GM19467 (cell line): ENCODE measurements at regions not wholly inside any gene's neighbourhood (a gene's known extent, or its start where the extent isn't known, plus 50 kb on each side); places are given as distances from the start of the nearest gene placed in this dataset.
"Not testable (repeated sequence)": the region's sequence is repeated elsewhere in the genome, so short reads cannot be mapped to it uniquely, and the experiment has no call there.

Source experiments
- ATAC-seq: cut with Tn5 transposase; IDR thresholded peaks from one replicate; pipeline ENCODE4 v1.9.1; 2021; ENCODE audit warnings: mild to moderate bottlenecking, moderate library complexity; ENCODE audit not compliant: unreplicated experiment

DNA sequence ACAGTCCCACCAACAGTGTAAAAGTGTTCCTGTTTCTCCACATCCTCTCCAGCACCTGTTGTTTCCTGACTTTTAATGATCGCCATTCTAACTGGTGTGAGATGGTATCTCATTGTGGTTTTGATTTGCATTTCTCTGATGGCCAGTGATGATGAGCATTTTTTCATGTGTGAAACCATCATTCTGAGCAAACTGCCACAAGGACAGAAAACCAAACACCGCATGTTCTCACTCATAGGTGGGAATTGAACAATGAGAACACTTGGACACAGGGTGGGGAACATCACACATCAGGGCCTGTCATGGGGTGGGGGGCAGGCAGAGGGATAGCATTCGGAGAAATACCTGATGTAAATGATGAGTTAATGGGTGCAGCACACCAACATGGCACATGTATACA, 240.8 kb downstream of the FAT3 start:
- ATAC-seq = not testable (repeated sequence)

GRCh38 chr11:92473736-92474135, 249.1 kb downstream of the FAT3 start:
- ATAC-seq = no peak

- no peak for ATAC-seq
These were observed 250.7 kb downstream of the FAT3 start for GRCh38 chr11:92475316-92475715.

DNA sequence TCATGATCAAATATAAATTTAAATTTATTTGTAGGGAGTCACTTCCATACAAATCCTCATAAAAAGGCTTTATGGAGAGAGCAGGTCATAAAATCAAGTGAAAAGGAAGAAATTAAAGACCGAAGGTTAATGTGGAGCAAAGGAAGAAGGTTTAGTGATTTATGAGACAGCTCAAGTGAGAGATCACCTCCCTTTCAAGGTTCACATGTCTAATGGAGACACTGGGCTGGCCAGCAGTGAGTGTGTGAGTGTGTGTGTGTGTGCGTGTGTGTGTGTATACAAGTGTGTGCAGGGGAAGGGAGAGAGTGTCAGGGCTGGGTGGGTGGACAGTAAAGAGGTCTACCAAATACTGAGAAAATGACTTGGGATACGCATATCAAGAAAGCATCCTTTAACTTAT, 251.2 kb downstream of the FAT3 start:
- no peak for ATAC-seq

GRCh38 chr11:92477686-92478085, 253.1 kb downstream of the FAT3 start:
- no peak for ATAC-seq

DNA sequence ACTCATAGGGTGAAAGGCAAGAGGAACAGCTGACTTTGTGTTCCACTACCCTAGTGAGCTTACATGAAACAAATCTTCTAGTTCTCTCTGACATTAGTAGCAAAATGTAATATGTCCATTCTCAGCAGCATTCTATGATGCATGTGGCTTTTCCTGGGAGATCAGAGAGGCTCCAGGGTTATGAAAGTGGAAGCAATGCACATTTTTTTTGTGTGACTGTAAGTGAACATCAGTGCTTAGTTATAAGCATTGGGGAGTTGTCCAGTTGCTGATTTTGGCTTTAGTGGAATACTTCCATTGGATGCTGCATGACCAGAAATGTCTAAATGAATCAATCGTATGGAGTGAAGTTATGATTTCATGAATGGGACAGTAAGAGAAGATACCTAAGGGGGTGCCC, 255.9 kb downstream of the FAT3 start:
- ATAC-seq = no peak

DNA sequence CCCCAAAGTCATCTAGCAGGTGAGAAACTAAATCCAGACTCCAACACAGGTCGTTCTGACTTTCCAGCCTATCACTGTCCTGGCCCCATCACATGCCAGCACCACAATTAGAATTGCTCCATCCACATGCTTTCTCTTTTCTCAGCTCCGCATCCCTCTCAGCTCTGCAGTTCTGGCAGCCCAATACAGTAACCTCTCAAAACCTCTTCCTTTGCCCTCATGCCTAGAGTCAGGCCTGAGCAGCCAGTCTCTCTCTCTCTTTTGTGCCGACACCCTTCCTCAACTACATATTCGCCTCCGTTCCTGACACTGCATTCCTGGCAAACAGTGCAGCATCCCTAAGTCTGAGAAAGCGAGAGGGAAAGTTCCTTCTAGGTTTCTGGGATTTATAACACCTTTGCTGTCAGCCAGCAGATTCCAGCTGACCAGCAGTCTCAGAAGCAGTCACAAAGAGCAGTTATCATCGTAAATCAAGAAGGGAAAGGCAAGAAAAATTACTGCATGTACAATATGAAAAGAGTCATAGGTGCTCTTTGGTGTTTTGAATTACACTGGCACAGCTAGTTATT, 258.0 kb downstream of the FAT3 start:
- ATAC-seq = no peak

GRCh38 chr11:92484570-92484969, 260.0 kb downstream of the FAT3 start:
- no peak for ATAC-seq

DNA sequence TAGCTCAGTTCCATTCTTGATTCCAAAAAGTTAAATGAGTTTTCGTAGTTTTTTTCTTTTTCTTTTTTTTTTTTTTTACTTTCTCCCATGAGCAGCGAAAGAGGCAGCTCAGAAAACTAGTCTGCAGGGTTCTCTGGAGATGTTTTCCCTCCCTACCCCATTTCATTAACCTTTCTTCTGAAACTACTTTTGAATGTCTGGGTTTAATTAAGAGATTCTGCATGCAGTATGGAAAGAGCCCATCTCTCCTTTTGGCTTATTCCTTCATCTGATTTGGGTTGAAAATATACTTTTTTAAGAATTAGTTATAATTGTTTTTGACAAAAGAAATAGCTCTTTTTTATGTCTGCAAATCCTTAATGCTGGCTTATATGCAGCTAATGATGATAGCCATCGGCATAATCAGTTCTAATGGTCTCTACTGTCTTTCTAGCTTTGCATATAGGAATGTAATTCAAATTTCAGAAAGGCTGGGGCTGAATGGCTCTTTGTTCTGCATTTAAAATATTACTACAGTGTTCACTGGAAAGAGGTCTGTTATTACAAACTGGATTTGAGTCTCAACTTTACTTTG, 265.3 kb downstream of the FAT3 start:
- no peak for ATAC-seq

DNA sequence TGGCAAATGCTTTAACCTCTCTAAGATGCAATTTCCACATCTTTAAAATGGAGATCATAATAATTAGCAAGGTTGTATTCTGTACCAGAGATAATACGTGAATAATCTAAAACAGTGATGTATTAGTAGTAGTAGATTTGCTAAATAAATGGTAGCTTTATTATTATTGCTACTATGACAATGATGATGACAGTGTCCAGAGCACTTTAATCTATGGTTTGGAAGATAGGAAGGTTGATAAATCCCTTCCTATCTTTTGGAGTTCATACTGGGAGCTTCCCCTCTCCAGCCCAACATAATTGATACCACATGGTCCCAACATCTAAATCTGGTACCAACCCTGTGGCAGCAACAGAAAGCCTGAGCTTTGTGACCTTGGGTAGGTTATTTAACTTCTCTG, 267.8 kb downstream of the FAT3 start:
- no peak for ATAC-seq

DNA sequence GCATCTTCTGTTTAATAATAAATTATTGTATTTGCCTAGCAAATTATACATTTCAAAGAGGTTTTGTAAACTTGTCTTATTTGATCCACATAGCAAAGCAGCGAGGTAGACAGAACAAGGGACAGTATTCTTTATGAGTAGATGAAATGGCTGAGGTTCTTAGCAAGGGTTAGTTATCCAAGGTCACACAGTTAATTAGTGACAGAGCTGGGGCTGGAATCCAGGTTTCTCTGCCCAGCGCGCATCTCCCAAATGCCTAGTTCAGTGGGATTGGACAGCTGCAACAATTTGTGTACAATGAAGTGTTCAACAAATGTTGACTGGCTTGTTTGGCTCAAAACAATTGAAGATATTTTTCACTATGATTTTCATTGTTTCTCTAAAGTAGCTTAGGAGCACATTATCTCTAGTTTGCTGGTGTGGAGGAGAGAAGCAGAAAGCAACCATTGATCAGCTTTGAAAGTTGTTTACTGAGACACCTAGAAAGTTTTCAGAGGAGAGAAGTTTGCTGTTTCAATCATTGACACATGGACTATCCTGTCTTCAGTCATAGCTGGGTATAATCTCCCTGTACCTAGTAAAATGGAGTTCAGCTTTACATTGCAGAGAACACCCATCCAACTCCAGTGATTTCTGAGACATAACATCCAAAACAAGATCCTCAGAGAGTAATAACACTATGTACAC, 270.6 kb downstream of the FAT3 start:
- no peak for ATAC-seq

DNA sequence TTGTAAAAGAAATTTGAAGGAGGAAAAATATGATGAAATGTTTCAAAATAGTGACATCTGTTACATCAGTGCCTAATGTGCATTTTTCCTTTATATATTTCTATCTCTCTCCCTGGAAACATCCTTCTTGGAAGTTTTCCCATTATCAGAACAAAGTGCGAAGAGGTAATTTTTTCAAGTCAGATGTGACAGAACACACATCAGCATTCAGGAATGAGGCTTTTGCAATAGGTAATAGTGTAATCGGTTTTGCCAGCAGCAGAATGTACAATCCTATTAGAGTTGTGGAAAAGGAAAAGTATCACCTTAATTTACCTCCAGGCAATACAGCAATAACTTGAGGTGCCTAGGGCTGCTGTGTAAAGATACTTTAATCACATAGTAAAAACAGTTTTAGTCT, 275.8 kb downstream of the FAT3 start:
- ATAC-seq = no peak

- ATAC-seq = no peak
These were observed 276.6 kb downstream of the FAT3 start for GRCh38 chr11:92501066-92501739.

DNA sequence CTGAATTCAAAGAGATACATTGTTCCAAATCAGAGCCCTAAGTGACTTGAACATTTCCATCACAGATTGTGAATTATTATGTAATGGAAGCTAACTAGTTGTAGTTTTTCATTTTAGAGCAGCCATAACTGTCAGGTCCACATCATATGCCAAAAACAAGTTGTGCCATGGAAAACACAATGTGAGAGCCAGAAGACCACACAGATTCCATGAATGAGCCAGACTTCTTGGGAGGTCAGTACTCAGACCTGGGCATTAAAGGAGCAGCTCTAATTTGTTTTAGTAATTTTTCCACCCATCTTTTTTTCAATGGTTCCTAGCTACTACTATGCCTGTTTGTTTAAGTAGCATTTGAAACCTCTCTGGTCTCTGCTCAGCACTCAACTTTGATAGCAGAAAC, 279.4 kb downstream of the FAT3 start:
- no peak for ATAC-seq

- ATAC-seq = no peak
These were observed 279.9 kb downstream of the FAT3 start for GRCh38 chr11:92504534-92504933.

DNA sequence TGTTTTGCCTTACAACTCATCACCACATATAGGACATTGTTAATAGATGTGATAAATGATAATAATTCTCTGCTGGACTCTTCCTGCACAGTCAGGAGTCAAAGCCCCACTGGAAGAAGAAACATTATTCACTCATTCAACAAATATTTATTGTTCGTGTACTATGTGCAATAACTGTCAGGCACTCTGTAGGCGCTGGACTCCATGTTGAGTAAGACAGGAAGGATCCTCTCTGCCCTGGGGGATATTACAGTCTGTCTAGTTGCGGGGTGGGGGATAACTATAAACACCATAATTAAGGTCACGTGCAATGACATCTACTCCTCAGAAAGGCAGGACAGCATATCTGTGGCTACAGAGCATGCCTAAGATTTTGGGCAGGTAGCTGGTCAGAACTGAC, 281.1 kb downstream of the FAT3 start:
- ATAC-seq = no peak

DNA sequence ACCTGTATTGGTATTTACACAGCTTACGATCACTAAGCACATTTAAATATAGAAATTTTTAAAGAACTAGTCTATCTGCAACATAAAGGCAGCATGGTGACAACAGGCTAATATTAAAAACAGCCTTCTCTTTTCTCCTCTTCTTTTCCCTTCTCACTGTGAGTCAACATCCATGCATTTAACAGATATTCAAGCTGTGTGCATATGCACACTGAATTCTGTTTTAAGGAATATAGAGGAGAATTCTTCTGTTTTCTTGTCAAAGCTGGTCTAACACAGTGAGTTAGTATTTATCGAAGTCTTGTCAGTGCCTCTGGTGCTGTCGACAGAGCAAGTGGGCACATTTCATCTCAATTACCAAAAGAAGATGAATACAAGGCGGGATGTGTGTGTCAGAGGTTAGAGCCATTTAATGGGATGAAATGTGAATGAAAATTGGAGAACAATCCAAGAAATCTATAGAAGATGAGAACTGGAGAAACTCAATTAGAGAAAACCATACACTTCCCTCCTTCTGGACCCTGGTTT, 282.3 kb downstream of the FAT3 start:
- ATAC-seq = no peak

DNA sequence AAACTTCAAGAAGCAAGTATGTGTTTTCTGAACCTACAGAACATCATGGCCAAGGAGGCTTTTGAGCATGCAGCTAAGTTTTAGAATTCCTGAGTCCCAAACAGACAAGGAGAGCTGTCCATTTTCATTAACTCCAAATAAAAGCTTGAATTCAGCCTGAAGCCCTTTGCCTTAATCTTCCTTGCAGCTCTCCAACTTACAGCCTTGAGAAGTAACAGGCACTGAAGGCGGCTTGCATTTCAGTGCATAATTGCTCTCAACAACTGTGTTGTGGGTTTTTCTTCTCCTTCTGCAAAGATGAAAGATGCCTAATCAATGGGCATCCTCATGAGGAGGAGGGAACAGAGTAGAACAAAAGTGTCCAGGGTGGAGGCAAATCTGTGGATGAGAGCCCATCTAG, 286.0 kb downstream of the FAT3 start:
- no peak for ATAC-seq

DNA sequence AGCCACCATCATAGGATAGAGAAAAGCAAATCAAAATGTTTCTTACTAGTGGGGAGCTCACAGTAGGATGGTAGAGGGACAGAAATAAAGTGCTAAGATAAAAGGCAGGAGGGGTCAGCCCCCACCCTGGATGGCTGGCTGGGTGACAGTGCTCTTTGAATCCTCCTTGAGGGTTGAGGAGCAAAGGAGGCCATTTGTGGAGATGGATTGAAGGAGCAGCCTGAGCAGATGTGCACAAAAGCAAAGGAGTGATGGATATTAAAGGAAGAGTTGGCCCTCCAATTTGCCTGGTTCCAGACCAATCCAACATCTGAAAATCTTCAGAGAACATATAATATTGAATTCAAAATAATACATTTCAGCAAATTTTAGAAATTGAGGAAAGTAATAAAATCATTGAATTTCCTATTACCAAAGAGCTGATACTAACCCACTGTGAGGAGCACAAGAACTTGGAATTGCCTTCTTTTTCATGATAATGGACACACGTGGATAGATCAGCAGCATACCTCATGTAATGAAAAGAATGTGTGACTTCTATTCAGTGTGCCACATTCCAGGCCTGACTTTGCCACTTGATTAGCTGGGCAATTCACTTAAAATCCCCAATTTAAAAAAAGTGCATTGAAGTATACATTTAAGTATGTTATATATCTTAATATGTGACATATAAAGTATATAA, 287.0 kb downstream of the FAT3 start:
- no peak for ATAC-seq

DNA sequence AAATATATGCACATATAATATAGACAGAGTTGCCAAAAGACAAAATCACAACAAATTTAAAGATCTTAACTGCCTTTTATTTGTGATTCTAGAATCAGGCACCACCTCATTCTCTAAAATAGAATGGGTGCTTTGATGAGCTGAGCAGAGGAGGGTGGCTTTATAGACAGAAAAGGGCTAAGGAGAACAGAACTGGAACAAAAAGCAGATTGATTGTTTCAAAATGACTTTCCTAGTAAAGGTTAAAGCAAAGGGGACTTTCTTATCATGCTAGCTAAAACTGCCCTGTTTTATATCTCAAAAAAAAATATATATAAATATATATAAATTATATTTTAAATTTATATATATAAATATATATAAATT, 287.6 kb downstream of the FAT3 start:
- ATAC-seq = no peak

- ATAC-seq = no peak
These were observed 299.0 kb downstream of the FAT3 start for GRCh38 chr11:92523611-92524010.
